H54 (cell line): ENCODE measurements at regions not wholly inside any gene's neighbourhood (a gene's known extent, or its start where the extent isn't known, plus 50 kb on each side); places are given as distances from the start of the nearest gene placed in this dataset.
A peak's percentile ranks its signal among the peaks of the same experiment; 100 is the strongest.
"Not testable (repeated sequence)": the region's sequence is repeated elsewhere in the genome, so short reads cannot be mapped to it uniquely, and the experiment has no call there.

Experiments
- DNase-seq: peaks from one replicate; pipeline ENCODE4 v3.0.0; 2011; ENCODE audit warnings: low spot score, mixed read lengths; ENCODE audit not compliant: insufficient read length
- FAIRE-seq: peaks from 3 replicates; lab custom pipeline; 2011; peaks lifted over from hg19 to GRCh38; lab: Jason Lieb, UNC
- POLR2A ChIP-seq: IDR thresholded peaks from 2 replicates; pipeline ENCODE4 v1.6.1; 2011; ENCODE audit warnings: low read depth, mild to moderate bottlenecking, low read length

- no peak for TF ChIP-seq POLR2A
- FAIRE-seq: no peak
Observed at GRCh38 chr9:115671963-115672305, 481.7 kb upstream of the PAPPA start.

GRCh38 chr9:115672477-115673316 is 480.9 kb upstream of the PAPPA start:
- FAIRE-seq (peak; percentile 99), DNase-seq (no peak)
- no peak for TF ChIP-seq POLR2A

More at GRCh38 chr9:115671963-115672305, 481.7 kb upstream of the PAPPA start:
- DNase-seq: no peak

DNA sequence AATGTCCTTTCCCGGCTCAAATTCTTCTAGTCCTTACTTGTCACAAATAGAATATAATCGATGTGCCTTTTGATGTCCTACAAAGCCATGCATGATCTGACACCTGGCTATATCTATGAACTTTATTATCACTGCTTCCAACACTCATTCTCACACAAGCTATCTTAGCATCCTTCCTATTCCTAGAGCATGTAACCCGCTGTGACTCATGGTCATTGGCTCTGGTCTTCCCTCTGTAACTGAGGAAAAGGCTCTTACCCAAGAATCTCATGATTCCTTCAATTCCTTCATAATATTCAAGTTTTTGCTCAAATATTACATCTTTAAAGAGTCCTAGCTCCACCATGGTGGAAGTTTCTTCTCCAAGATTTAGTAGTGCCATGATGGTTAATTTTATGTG is 480.0 kb upstream of the PAPPA start:
- DNase-seq: no peak
- no peak for FAIRE-seq
- no peak for TF ChIP-seq POLR2A

DNA sequence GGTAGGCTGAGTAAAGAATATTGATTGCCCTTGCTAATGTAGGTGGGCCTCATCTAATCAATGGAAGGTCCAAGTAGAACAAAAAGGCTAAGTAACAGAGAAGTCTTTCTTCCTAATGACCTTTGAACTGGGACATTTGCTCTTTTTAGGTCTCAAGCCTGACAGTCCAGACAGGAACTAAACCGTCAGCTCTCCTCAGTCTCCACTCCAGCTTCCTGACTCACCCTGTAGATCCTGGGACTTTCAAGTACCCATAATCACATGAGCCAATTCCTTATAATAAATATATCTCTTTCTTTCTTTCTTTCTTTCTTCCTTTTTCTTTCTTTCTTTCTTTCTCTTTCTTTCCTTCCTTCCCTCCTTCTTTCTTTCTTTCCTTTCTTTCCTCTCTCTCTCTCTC is 479.5 kb upstream of the PAPPA start:
- no peak for FAIRE-seq
- no peak for DNase-seq
- no peak for TF ChIP-seq POLR2A

GRCh38 chr9:115675834-115676233 is 477.8 kb upstream of the PAPPA start:
- FAIRE-seq (peak; percentile 6), DNase-seq (no peak)
- TF ChIP-seq POLR2A: no peak

GRCh38 chr9:115680231-115680630 is 473.4 kb upstream of the PAPPA start:
- no peak for TF ChIP-seq POLR2A
- no peak for DNase-seq
- FAIRE-seq: peak; percentile 96

DNA sequence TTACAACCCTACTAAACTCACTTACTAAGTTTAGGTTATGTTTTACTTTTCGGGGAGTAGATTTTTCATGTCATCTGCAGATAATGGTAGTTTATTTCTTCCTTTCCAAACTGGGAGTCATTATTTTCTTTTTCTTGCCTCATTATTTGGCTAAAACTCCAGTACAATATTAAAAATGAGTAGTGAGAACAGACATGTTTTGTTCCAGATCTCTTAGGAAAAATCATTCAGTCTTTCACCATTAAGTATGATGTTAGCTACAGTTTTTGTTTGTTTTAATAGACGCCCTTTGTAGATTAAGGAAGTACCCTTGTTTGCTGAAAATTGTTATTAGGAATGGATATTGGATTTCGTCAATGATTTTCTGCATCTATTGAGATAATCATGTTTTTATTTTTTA is 472.0 kb upstream of the PAPPA start:
- DNase-seq (no peak), FAIRE-seq (no peak)
- TF ChIP-seq POLR2A: no peak

- FAIRE-seq (no peak), DNase-seq (no peak)
- TF ChIP-seq POLR2A: no peak
Observed at GRCh38 chr9:115686069-115686468, 467.5 kb upstream of the PAPPA start.

- DNase-seq (no peak), FAIRE-seq (no peak)
- TF ChIP-seq POLR2A: no peak
Observed at GRCh38 chr9:115687356-115687755, 466.2 kb upstream of the PAPPA start.

DNA sequence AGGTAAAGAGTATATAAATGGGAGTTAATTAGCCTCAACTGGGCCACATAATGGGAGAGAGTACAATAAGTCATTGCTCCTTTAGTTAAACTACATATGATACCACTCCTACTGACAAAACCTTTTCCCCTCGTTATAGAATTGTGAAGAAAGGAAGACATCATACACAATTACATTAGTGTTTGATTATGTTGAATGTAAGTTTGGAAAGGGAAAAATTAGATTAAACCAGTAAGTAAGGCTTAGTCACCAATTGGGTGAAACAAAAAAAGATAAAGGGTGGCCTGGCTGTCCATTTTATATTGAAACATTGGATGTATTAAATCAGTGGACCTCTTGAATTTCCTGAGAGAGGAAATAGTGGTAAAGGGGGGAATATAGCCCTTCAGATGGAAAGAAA is 464.3 kb upstream of the PAPPA start:
- no peak for TF ChIP-seq POLR2A
- peak; percentile 97 for FAIRE-seq

DNA sequence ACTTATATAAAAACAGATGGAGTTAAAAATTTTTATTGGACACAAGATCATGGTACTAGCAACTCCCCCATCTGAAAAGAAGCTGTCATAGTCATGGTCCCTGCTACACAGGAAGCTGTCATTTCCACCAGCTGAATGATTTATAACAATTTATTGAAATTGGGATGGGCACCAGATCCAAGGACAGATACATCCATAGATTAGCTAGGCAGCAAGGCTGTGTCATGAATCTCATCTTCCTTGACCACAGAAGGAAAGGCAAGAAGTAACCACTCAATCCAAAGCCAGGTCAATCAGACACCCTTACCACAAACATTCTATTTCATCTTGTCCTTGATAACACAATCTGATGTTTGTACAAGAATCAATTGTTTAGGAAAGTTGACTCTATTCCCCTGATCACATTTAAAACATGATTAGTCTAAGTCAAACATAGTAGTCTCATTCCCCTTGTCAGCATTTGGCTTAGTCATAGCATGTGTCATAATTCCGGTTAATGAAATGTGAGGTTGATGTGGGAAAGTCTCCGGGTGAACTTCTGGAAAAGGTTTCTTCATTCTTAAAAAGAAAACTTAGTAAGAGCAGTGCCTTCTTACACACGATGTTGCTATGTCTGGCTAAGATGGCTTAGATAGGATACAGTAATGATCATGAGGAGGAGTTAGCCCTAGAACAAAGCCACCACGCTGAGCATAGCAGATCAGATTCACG is 462.6 kb upstream of the PAPPA start:
- TF ChIP-seq POLR2A: no peak
- FAIRE-seq (peak; percentile 100), DNase-seq (no peak)

More for the DNA sequence above, 464.3 kb upstream of the PAPPA start:
- DNase-seq: no peak

DNA sequence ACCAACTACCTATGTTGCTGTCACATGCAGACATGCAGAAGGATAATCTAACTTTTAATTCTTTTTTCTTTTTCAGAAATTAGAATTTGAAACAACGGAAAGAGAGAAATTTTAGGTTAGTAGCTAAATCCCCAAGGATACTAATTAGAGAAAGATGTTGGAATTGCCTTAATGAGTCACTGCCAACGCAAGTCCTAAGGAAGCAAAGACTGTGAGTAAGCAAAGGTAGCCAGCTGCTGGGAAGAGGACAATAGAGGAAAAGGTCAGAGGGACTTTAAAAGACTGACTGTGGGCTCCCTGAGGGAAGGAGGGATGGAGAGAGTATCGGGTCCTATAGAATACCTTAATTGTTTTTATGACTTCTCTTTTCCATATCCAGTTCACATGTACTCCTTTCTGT is 461.9 kb upstream of the PAPPA start:
- FAIRE-seq (no peak), DNase-seq (no peak)
- no peak for TF ChIP-seq POLR2A

GRCh38 chr9:115692868-115693267 is 460.7 kb upstream of the PAPPA start:
- FAIRE-seq: peak; percentile 79
- DNase-seq: not testable (repeated sequence)

DNA sequence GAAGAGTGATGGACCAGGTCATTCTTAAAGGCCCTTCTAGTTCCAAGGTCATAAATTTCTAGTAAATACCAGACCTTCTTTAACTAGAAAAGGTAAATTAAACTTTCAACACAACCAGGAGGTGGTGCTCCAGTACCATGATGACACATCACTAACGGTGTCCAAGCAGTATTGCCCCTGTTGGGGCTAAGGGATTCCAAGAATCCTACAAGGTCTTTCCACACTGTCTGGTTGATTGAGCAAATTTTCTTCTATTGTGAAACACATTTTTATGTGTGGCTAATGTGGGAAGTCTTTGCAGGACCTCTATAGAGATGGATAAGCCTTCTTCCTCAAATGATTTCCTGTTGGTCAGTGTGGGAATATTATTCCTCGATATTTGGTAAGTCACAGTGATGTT is 459.6 kb upstream of the PAPPA start:
- TF ChIP-seq POLR2A: no peak
- FAIRE-seq (peak; percentile 100), DNase-seq (no peak)

- FAIRE-seq: no peak
- no peak for TF ChIP-seq POLR2A
- no peak for DNase-seq
Observed at GRCh38 chr9:115694991-115695390, 458.6 kb upstream of the PAPPA start.
